Muscle layer of colon (tissue), 2 donors: ENCODE measurements at regions not wholly inside any gene's neighbourhood (a gene's known extent, or its start where the extent isn't known, plus 50 kb on each side); places are given as distances from the start of the nearest gene placed in this dataset.

Source experiments
- H3K27ac ChIP-seq: one replicate; pipeline ENCODE4 v1.7.0; 2013; ENCODE audit warnings: low read depth, mild to moderate bottlenecking, low read length, moderate library complexity
- H3K27me3 ChIP-seq, 2 donors: one replicate each; pipeline ENCODE4 v1.7.0; 2013; ENCODE audit warnings: low read length in 2 of 2, mild to moderate bottlenecking in 2 of 2; ENCODE audit not compliant: insufficient read depth in 2 of 2, control insufficient read depth in 1 of 2
- H3K36me3 ChIP-seq: one replicate; pipeline ENCODE4 v1.7.0; 2013; ENCODE audit warnings: mild to moderate bottlenecking, low read length; ENCODE audit not compliant: insufficient read depth
- H3K4me1 ChIP-seq: one replicate; pipeline ENCODE4 v1.7.0; 2013; ENCODE audit warnings: mild to moderate bottlenecking, low read length; ENCODE audit not compliant: insufficient read depth
- H3K4me3 ChIP-seq, 2 donors: one replicate each; pipeline ENCODE4 v1.7.0; 2013; ENCODE audit warnings: low read length in 2 of 2, low read depth in 1 of 2, mild to moderate bottlenecking in 1 of 2, moderate library complexity in 1 of 2
- H3K9ac ChIP-seq: one replicate; pipeline ENCODE4 v1.7.0; 2013; ENCODE audit warnings: low read length
- H3K9me3 ChIP-seq: one replicate; pipeline ENCODE4 v1.7.0; 2013; ENCODE audit warnings: mild to moderate bottlenecking, low read length
- donor health status: abdominal sarcoma.
- donor health status: Adenocarcinoma of cecum.

DNA sequence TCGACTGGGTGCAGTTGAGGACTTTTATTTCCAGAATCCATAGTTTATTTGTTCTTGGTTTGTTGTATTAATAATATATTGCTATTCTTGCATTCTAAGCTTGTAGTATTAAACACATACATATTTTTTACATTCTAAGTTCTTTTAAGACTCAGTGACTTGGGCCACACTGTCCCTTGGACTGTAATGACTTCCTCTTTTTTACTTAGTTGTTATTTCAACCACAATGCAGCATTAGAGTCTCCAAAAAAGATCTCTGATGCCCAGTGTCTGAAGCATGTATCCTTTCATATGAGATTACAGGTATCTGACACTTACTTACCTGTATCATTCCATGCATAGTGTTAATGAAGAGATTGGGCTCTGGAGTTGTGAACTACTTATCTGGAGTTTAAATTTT is 864.9 kb upstream of the PCDH20 start:
- no peaks in the 10 kb centered on the region for H3K27me3 ChIP-seq
- no peaks in the 10 kb centered on the region for H3K36me3 ChIP-seq
- H3K4me1 ChIP-seq: no peaks in the 10 kb centered on the region
- no peak overlapping the region for H3K27ac ChIP-seq
- H3K9me3 ChIP-seq: no peaks in the 10 kb centered on the region
- no peak overlapping the region for H3K9ac ChIP-seq
- H3K4me3 ChIP-seq: no peak overlapping the region

DNA sequence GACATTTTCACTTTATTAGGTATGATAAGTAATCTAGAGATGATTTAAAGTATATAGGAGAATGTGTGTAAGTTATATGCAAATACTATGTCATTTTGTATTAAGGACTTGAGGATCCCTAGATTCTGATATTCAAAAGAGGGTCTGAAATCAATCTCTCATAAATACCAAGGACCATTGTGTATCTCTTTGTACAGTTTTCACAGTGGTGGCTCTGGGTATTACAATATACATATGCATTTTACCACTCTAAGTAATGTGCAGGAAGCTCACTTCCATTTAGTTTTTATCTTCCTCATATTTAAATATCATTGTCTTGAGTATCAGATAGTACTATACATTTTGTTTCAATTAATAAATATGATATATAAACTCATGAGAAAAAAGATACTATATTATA is 862.6 kb upstream of the PCDH20 start:
- Histone ChIP-seq H3K4me3 (no peak overlapping the region), H3K4me1 (no peaks in the 10 kb centered on the region), H3K9me3 (no peaks in the 10 kb centered on the region), H3K27ac (no peak overlapping the region), H3K36me3 (no peaks in the 10 kb centered on the region), H3K9ac (no peak overlapping the region), H3K27me3 (no peaks in the 10 kb centered on the region)

DNA sequence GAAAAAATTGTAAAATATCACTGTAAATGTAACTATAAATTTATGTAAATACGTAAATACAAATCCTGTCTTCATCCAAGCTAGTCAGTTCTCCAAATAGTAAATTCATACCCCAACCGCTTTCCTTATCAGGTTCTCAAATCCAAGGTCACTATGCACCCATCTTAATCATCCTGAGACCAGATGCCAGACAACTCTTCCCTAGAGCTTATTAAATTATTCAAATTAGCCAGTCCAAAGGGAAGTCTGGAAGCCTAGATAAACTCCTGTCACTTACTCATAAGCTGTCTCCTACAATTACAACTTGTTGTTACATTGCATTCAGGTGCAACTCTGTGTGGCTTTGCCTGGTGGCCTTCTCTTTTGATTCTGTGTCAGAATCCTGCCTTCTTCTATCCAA is 836.1 kb upstream of the PCDH20 start:
- H3K27me3 ChIP-seq: no peaks in the 10 kb centered on the region
- no peak overlapping the region for H3K9ac ChIP-seq
- no peaks in the 10 kb centered on the region for H3K36me3 ChIP-seq
- no peaks in the 10 kb centered on the region for H3K9me3 ChIP-seq
- H3K4me3 ChIP-seq: no peak overlapping the region
- no peaks in the 10 kb centered on the region for H3K4me1 ChIP-seq
- H3K27ac ChIP-seq: no peak overlapping the region

DNA sequence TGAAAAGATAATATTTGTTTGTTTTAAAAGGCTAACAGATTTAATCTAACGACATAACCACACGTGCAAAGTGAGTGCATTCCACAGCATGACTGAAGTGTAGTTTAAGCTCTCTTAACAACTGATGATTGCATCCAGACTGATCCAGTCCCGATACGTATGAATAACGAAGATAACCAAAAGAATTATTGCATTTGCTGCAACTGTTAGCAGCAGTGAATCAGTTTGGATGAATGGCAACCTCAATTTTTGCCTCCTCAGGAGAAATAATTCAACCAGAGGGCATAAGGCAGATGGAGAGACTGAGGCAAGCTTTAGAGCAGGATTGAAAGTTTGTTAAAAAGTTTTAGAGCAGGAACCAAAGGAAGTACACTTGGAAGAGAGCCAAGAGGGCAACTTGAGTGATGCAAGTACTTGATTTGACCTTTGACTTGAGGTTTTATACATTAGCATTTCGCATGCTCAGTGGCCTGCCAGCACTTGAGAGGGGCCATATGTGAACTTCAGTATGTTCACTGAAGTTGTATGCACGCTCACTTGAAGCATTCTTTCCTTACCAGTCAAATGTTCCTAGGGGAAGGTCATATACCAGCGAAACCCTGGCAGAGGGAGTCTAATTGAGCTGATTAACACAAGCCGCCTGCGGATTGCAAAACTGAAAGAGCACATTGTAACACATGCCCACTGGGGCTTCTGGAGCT is 835.0 kb upstream of the PCDH20 start:
- no peaks in the 10 kb centered on the region for H3K9me3 ChIP-seq
- no peaks in the 10 kb centered on the region for H3K36me3 ChIP-seq
- H3K4me3 ChIP-seq: no peak overlapping the region
- H3K27ac ChIP-seq: no peak overlapping the region
- no peak overlapping the region for H3K9ac ChIP-seq
- H3K27me3 ChIP-seq: no peaks in the 10 kb centered on the region
- H3K4me1 ChIP-seq: no peaks in the 10 kb centered on the region

DNA sequence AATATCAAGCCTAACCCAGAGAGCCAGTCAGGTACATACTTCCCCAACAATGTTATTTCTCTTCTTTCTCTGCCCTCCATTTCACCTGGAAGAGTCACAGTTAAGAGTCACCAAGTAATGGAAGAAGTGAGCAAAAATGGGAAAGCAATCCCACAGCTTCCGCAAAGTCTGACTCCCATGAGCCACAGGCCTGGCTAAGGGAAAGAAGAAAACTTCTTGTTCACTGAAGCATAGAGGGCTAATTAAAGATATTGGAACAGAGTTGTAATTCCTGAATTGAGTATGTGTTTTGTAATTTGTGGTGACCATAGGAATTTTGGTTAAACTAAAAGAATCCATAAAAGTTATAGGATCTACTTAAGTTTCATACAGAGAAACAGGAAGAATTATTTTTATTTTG is 830.9 kb upstream of the PCDH20 start:
- no peaks in the 10 kb centered on the region for H3K27me3 ChIP-seq
- no peaks in the 10 kb centered on the region for H3K4me1 ChIP-seq
- H3K36me3 ChIP-seq: no peaks in the 10 kb centered on the region
- H3K27ac ChIP-seq: no peak overlapping the region
- no peak overlapping the region for H3K9ac ChIP-seq
- no peaks in the 10 kb centered on the region for H3K9me3 ChIP-seq
- no peak overlapping the region for H3K4me3 ChIP-seq

DNA sequence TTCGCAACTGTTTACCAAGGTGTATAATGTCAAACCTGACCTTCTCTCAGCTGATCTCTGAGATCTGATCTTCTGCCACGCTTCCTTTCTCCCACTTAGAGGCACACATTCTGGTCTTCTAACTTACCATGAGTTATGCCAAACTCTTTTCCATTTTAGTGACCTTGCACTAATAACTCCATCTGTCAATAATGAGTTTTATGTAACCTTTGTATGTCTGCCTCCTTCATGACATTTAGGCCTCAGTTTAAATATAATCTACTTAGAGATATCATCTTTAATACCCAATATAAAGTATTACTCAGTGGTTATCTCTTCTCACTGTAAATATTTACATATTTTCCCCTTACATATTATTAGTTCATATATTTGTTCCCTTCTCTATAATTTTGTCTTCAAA is 827.5 kb upstream of the PCDH20 start:
- no peaks in the 10 kb centered on the region for H3K27me3 ChIP-seq
- H3K4me3 ChIP-seq: no peak overlapping the region
- H3K27ac ChIP-seq: no peak overlapping the region
- H3K4me1 ChIP-seq: no peaks in the 10 kb centered on the region
- H3K36me3 ChIP-seq: no peaks in the 10 kb centered on the region
- H3K9ac ChIP-seq: no peak overlapping the region
- H3K9me3 ChIP-seq: no peaks in the 10 kb centered on the region

DNA sequence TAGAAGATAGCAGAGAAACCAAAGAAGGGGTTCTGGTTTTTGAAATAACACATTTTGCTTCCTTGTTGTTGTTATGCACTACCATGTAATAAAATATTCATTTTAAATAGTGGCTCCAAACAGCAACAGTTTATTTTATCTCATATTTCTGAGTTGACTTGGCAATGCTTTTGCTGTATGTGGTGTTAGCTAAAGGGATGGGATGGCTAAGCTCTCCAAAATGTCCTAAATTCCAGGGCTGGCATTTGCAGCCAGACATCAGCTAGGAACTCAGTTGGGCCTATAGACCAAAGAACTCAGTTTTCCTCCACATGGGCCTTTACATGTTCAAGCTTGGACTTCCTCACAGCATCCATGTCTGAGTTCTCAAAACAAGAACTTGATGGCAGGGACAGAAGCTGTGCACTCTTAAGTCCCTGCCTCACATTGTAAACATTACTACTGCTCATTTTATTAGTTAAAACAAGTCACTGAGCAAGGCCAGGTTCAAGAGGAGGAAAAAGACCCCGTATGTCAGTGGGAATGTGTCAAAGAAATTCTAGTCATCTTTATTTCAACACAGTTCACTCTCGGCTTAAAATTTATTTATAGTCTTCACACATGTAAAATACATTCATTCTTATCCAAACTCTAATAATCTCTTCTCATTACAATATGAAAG is 819.3 kb upstream of the PCDH20 start:
- no peaks in the 10 kb centered on the region for H3K27me3 ChIP-seq
- no peaks in the 10 kb centered on the region for H3K9me3 ChIP-seq
- H3K4me1 ChIP-seq: no peaks in the 10 kb centered on the region
- no peaks in the 10 kb centered on the region for H3K36me3 ChIP-seq
- no peak overlapping the region for H3K9ac ChIP-seq
- no peak overlapping the region for H3K4me3 ChIP-seq
- H3K27ac ChIP-seq: no peak overlapping the region

DNA sequence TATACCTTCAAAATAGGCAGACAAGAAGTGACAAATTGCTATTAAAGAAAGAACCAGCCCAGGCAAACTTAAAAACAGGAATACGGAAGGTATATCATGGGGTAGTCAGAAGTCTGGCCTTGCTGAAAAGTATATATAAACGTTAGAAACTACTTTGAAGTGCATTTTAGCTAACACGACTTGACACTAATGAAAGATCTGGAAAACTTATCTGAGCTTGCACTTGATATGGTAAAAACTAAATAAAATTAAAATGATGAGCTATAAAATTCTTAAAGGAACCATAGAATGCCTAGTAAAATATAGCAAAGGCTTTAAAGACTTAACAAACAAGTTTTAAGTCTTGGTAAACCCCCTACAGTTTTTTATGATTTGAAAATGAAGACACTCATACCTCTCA is 795.3 kb upstream of the PCDH20 start:
- no peak overlapping the region for H3K9ac ChIP-seq
- H3K27ac ChIP-seq: no peak overlapping the region
- H3K4me1 ChIP-seq: no peaks in the 10 kb centered on the region
- H3K27me3 ChIP-seq: no peaks in the 10 kb centered on the region
- H3K9me3 ChIP-seq: no peaks in the 10 kb centered on the region
- H3K36me3 ChIP-seq: no peaks in the 10 kb centered on the region
- H3K4me3 ChIP-seq: no peak overlapping the region

DNA sequence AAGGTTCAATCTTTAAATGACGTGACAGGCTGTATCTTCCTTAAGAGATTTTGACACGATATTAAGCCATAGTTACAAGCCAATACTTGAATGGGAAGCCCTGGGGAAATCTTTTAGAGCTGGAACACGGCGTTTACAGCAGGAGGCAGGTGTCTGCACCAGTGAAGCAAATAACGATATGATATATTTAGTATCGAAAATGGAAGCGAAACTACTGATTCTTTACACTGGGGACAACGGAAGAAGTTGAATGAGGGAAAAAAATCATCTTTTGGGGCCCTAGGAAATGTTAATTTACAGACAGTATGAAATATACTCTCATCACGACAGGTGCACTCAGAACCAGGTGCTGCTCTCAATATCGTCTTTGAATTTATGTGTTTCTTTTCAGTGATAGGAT is 793.9 kb upstream of the PCDH20 start:
- no peaks in the 10 kb centered on the region for H3K4me1 ChIP-seq
- H3K27me3 ChIP-seq: no peaks in the 10 kb centered on the region
- H3K27ac ChIP-seq: no peak overlapping the region
- no peak overlapping the region for H3K9ac ChIP-seq
- no peaks in the 10 kb centered on the region for H3K9me3 ChIP-seq
- H3K36me3 ChIP-seq: no peaks in the 10 kb centered on the region
- no peak overlapping the region for H3K4me3 ChIP-seq

DNA sequence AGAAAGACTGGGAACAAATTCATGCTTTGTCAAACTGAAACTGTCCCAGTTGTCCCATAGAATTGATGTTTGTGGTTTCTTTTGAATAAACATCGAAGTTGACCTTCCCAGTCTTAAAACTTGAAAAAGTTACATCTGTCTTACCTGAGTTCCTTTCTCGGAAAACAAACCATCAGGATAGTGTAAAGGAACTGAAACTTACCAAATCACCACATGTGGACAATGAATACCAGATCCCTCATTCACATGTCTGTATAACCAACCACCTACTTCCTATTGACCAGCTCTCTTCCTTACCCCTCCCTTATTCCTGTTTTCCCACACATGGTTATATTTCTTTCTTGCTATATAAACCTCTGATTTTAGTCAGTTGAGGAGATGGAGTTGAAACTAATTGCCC is 791.7 kb upstream of the PCDH20 start:
- no peaks in the 10 kb centered on the region for H3K27me3 ChIP-seq
- H3K9ac ChIP-seq: no peak overlapping the region
- no peaks in the 10 kb centered on the region for H3K4me1 ChIP-seq

DNA sequence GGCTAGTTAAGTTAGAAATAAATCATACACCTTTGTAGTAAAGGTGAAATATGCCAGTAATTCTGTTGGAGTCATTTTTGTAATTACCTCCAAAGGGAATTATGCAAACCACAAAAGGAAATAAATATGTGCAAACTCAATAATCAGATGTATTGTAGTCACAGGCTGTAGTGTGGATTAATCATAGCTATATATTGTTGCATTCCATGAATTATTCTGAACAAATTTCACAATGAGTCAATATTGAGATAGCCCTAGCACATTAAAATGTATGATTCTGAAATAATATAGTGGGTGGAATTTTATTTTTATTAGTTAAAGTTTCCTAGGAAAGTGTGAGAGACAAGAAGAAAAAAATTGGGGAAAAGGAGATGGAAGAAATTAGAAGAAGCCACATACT is 790.5 kb upstream of the PCDH20 start:
- no peaks in the 10 kb centered on the region for H3K36me3 ChIP-seq
- no peaks in the 10 kb centered on the region for H3K4me1 ChIP-seq
- H3K9ac ChIP-seq: no peak overlapping the region
- H3K9me3 ChIP-seq: no peaks in the 10 kb centered on the region
- no peaks in the 10 kb centered on the region for H3K27me3 ChIP-seq
- H3K27ac ChIP-seq: no peak overlapping the region
- no peak overlapping the region for H3K4me3 ChIP-seq

More for the DNA sequence above, 791.7 kb upstream of the PCDH20 start:
- H3K4me3 ChIP-seq: no peak overlapping the region
- no peaks in the 10 kb centered on the region for H3K36me3 ChIP-seq
- H3K27ac ChIP-seq: no peak overlapping the region
- no peaks in the 10 kb centered on the region for H3K9me3 ChIP-seq

DNA sequence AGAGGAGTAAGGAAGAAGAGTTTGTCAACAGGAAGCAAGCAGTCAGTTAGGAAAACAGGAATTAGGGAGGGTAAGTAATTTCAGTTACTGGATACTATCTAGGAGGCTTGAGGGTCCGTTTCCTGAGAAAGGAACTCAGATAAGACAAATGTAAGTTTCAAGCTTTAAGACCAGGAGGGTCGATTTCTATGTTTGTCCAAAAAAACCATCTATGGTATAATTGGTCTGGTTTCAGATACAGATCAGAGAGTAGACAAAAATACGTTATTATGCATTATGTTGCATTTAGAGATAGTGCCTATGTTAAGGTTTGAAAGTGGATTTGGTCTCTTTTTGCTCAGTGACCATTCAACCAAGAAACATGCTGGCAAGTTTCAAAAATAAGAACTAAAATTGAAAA is 789.6 kb upstream of the PCDH20 start:
- H3K36me3 ChIP-seq: no peaks in the 10 kb centered on the region
- no peak overlapping the region for H3K4me3 ChIP-seq
- no peaks in the 10 kb centered on the region for H3K27me3 ChIP-seq

More for the DNA sequence above, 789.6 kb upstream of the PCDH20 start:
- no peak overlapping the region for H3K27ac ChIP-seq
- no peaks in the 10 kb centered on the region for H3K9me3 ChIP-seq
- H3K4me1 ChIP-seq: no peaks in the 10 kb centered on the region
- no peak overlapping the region for H3K9ac ChIP-seq
